PC-9 (cell line): ENCODE measurements at regions not wholly inside any gene's neighbourhood (a gene's known extent, or its start where the extent isn't known, plus 50 kb on each side); places are given as distances from the start of the nearest gene placed in this dataset.

Source experiments
- BruUV-seq: library from RNA; stranded (reverse); fragments of 400-500 nt; replicated peaks from 2 replicates; lab custom pipeline; 2021; lab: Mats Ljungman, UMichigan
- CTCF ChIA-PET: fragments of 300-600 bp; sonication (Branson Sonifier 250); formaldehyde crosslinking; loops from one replicate; lab custom pipeline; 2022; ENCODE audit warnings: antibody characterized with exemption; lab: Charles Lee
- POLR2A ChIA-PET: fragments of 300-600 bp; sonication (Branson Sonifier 250); formaldehyde crosslinking; loops from one replicate; lab custom pipeline; 2022; ENCODE audit warnings: antibody characterized with exemption; ENCODE audit not compliant: unreplicated experiment; lab: Charles Lee
- DNase-seq, 2 experiments: peaks; one replicate each; pipeline versions ENCODE4 v3.0.0 to v3.0.0-alpha.2; 2015 to 2022; ENCODE audit warnings: mixed read lengths in 1 of 2
- H2AFZ ChIP-seq: fragments of 200-600 bp; sonication (generic); 2 replicates; pipeline ENCODE4 v1.8.1; 2017; ENCODE audit warnings: antibody characterized with exemption
- H3F3A ChIP-seq: fragments of 200-600 bp; sonication (generic); 2 replicates; pipeline ENCODE4 v1.8.1; 2017; ENCODE audit warnings: antibody characterized with exemption, mild to moderate bottlenecking, low read depth; ENCODE audit not compliant: insufficient read depth
- H3K27ac ChIP-seq: fragments of 200-600 bp; sonication (generic); 2 replicates; pipeline ENCODE4 v1.6.1; 2016; ENCODE audit warnings: mixed run types
- H3K27me3 ChIP-seq: fragments of 200-600 bp; sonication (generic); 2 replicates; pipeline ENCODE4 v1.6.1; 2016; ENCODE audit warnings: low read depth, mixed run types; ENCODE audit not compliant: insufficient read depth
- H3K36me3 ChIP-seq: fragments of 200-600 bp; sonication (generic); 2 replicates; pipeline ENCODE4 v1.6.1; 2016; ENCODE audit warnings: low read depth, mixed run types
- H3K4me1 ChIP-seq: fragments of 200-600 bp; sonication (generic); replicated peaks from 2 replicates; pipeline ENCODE4 v1.6.1; 2016; ENCODE audit warnings: mixed run types; ENCODE audit not compliant: insufficient read depth
- H3K4me2 ChIP-seq: fragments of 200-600 bp; sonication (generic); 2 replicates; pipeline ENCODE4 v1.6.1; 2017; ENCODE audit warnings: mixed run types
- H3K4me3 ChIP-seq: fragments of 200-600 bp; sonication (generic); 2 replicates; pipeline ENCODE4 v1.6.1; 2016; ENCODE audit warnings: mixed run types
- H3K79me2 ChIP-seq: fragments of 200-600 bp; sonication (generic); 2 replicates; pipeline ENCODE4 v1.6.1; 2017; ENCODE audit warnings: low read depth, mixed run types
- H3K9me2 ChIP-seq: fragments of 200-600 bp; sonication (generic); 2 replicates; pipeline ENCODE4 v1.8.1; 2017; ENCODE audit warnings: mild to moderate bottlenecking; ENCODE audit not compliant: insufficient read depth
- H3K9me3 ChIP-seq: fragments of 200-600 bp; sonication (generic); 2 replicates; pipeline ENCODE4 v1.8.1; 2016; ENCODE audit warnings: low read depth; ENCODE audit not compliant: insufficient read depth
- H4K20me1 ChIP-seq: fragments of 200-600 bp; sonication (generic); 2 replicates; pipeline ENCODE4 v1.8.1; 2017; ENCODE audit not compliant: insufficient read depth
- EZH2 ChIP-seq: fragments of 200-600 bp; sonication (generic); IDR thresholded peaks from 2 replicates; pipeline ENCODE4 v1.8.0; 2017; ENCODE audit warnings: antibody characterized with exemption, low read depth
- intact Hi-C: fragments of 100-400 bp; cut with micrococcal nuclease; formaldehyde crosslinking; loops from one replicate; pipeline ENCODE4 v1.10.0; 2022; ENCODE audit not compliant: unreplicated experiment
- TF ChIP-seq, protein P1 (sequence below): fragments of 200-600 bp; sonication (generic); conservative IDR thresholded peaks from 2 replicates; pipeline ENCODE4 v1.6.1; 2017; ENCODE audit warnings: mixed run types, antibody characterized with exemption, mild to moderate bottlenecking, moderate library complexity

DNA sequence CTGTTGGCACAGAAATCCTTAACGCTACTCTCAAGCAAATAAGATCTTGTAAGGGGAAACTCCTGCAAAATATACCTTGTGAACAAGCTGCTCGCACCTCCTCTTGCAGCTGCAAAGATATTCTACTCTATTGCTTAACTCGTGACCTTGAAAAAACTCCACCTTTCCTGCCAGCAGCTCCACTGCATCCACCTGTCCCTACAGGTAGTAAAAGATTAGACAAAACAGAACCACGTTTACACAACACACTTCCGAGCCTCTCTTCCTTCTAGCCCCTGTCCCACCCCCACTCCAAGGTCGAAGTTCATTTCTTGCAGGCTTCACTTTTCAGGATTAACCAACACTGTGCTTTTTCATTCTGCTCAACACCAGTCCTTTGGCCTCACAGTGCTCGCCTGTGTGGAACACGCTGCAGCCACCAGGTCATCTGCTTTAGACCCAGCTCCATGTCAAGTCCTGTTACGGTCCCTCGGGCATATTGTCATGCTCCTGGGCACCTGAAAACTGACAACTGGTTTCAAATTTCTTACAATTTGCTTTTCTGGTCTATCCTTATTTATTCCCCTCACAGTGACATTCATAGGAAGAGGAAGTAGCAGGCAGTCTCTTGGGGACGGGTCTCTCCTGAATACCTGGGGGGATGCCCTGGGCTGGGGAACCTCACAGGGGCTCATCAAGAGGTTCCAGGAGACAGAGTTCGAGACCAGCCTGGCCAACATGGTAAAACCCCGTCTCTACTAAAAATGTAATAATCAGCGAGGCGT is 165.8 kb upstream of the KLF14 start:
- H3K27ac ChIP-seq: peak overlapping the region; percentile 99
- H3F3A ChIP-seq: peaks cover 97% of the 10 kb centered on the region
- H4K20me1 ChIP-seq: peaks cover 72% of the 10 kb centered on the region
- peaks cover 97% of the 10 kb centered on the region for H3K4me1 ChIP-seq
- H3K27me3 ChIP-seq: no peaks in the 10 kb centered on the region
- ChIA-PET CTCF (no interaction called here), POLR2A (interaction anchor here (0.6 kb wide), 1 partner anchor 12 kb away, joined by 4 read pairs; no protein-coding TSS in a partner anchor)
- no peak overlapping the region for H2AFZ ChIP-seq
- no TSS peak for BruUV-seq
- H3K36me3 ChIP-seq: peaks cover 77% of the 10 kb centered on the region
- no peaks in the 10 kb centered on the region for H3K9me3 ChIP-seq
- TF ChIP-seq, protein P1, sequence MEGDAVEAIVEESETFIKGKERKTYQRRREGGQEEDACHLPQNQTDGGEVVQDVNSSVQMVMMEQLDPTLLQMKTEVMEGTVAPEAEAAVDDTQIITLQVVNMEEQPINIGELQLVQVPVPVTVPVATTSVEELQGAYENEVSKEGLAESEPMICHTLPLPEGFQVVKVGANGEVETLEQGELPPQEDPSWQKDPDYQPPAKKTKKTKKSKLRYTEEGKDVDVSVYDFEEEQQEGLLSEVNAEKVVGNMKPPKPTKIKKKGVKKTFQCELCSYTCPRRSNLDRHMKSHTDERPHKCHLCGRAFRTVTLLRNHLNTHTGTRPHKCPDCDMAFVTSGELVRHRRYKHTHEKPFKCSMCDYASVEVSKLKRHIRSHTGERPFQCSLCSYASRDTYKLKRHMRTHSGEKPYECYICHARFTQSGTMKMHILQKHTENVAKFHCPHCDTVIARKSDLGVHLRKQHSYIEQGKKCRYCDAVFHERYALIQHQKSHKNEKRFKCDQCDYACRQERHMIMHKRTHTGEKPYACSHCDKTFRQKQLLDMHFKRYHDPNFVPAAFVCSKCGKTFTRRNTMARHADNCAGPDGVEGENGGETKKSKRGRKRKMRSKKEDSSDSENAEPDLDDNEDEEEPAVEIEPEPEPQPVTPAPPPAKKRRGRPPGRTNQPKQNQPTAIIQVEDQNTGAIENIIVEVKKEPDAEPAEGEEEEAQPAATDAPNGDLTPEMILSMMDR: no peak
- TF ChIP-seq EZH2: no peak
- H3K4me3 ChIP-seq: no peak overlapping the region
- peaks cover 95% of the 10 kb centered on the region for H3K79me2 ChIP-seq
- no peak for DNase-seq
- intact Hi-C loops: loop anchor here (10.0 kb wide), 3 partner anchors 525 to 755 kb away; no protein-coding TSS in a partner anchor
- peak overlapping the region; percentile 75 for H3K4me2 ChIP-seq
- no peaks in the 10 kb centered on the region for H3K9me2 ChIP-seq

GRCh38 chr7:130900471-130901076 is 166.6 kb upstream of the KLF14 start:
- POLR2A ChIA-PET: no interaction called here
- Histone ChIP-seq H3K4me3 (no peak overlapping the region), H3K27ac (peak overlapping the region; percentile 99), H3K36me3 (peaks cover 72% of the 10 kb centered on the region), H3K4me2 (peak overlapping the region; percentile 75), H3K9me3 (no peaks in the 10 kb centered on the region), H3K9me2 (no peaks in the 10 kb centered on the region), H3K79me2 (peaks cover 95% of the 10 kb centered on the region), H3K27me3 (no peaks in the 10 kb centered on the region), H3K4me1 (peaks cover 97% of the 10 kb centered on the region), H4K20me1 (peaks cover 65% of the 10 kb centered on the region), H2AFZ (no peak overlapping the region), H3F3A (peaks cover 97% of the 10 kb centered on the region)
- BruUV-seq: no TSS peak
- TF ChIP-seq, protein P1: no peak
- TF ChIP-seq EZH2: no peak
- CTCF ChIA-PET: no interaction called here
- intact Hi-C loops: no loop called here
- no peak for DNase-seq

DNA sequence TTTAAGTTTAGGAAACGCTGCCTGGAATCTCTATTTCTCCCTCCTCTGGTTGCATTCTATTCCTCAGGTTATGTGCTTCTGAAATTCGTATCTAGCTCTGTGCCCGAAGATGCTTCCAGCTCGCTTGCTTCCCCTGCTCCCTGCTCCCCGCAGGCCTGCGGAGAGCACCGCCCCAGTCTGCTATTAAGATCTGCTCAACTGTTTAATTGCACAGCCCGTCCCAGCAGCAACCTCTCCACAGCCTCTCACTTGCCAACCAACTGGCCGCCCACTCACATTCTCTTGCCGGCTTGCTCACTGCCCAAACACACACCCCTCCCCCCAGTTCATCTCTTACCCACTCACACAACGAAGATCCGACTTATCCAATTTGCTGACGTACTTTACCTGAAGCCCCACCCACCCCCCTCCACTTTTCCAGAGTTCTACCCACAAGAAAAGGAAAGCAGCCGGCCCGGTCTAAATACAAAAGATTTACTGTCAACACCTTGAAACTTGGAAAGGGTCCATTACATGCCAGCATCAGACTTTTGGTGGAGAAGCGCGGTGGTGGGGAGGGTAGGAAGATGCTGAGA is 167.3 kb upstream of the KLF14 start:
- Histone ChIP-seq H3K4me2 (peak overlapping the region; percentile 75), H2AFZ (no peak overlapping the region), H3F3A (peaks cover 97% of the 10 kb centered on the region), H3K27ac (peak overlapping the region; percentile 99), H3K9me3 (no peaks in the 10 kb centered on the region), H3K9me2 (no peaks in the 10 kb centered on the region), H3K4me1 (peaks cover 97% of the 10 kb centered on the region), H3K79me2 (peaks cover 95% of the 10 kb centered on the region), H3K36me3 (peaks cover 72% of the 10 kb centered on the region), H3K4me3 (no peak overlapping the region), H4K20me1 (peaks cover 58% of the 10 kb centered on the region), H3K27me3 (no peaks in the 10 kb centered on the region)
- intact Hi-C loops: no loop called here
- TF ChIP-seq, protein P1: no peak
- TF ChIP-seq EZH2: no peak
- DNase-seq: no peak
- POLR2A ChIA-PET: no interaction called here
- CTCF ChIA-PET: no interaction called here
- BruUV-seq: no TSS peak
